Common myeloid progenitor, CD34-positive (primary cell): ENCODE measurements at regions not wholly inside any gene's neighbourhood (a gene's known extent, or its start where the extent isn't known, plus 50 kb on each side); places are given as distances from the start of the nearest gene placed in this dataset.
A peak's percentile ranks its signal among the peaks of the same experiment; 100 is the strongest.
"Not testable (repeated sequence)": the region's sequence is repeated elsewhere in the genome, so short reads cannot be mapped to it uniquely, and the experiment has no call there.

ENCODE experiments used
- CTCF ChIA-PET: fragments of 350-600 bp; sonication (Branson Sonifier 250); formaldehyde crosslinking; loops from one replicate; lab custom pipeline; 2021; ENCODE audit warnings: antibody characterized with exemption; lab: Charles Lee
- POLR2A ChIA-PET: fragments of 350-600 bp; sonication (Branson Sonifier 250); formaldehyde crosslinking; loops from one replicate; lab custom pipeline; 2021; ENCODE audit warnings: antibody characterized with exemption; lab: Charles Lee
- DNase-seq, 3 donors: peaks; one replicate each; pipeline versions ENCODE4 v3.0.0 to v3.0.0-alpha.2; 2013
- H3K27ac ChIP-seq, 2 experiments: 1 replicate in 1 of 2; 2 replicates in 1 of 2; pipeline ENCODE4 v1.7.0; 2013; ENCODE audit warnings: inconsistent platforms in 2 of 2, low read length in 2 of 2, mild to moderate bottlenecking in 2 of 2, low read depth in 1 of 2, moderate library complexity in 1 of 2; ENCODE audit not compliant: severe bottlenecking in 2 of 2, insufficient read depth in 1 of 2, poor library complexity in 1 of 2
- H3K27me3 ChIP-seq, 5 experiments: replicated peaks in 2 of 5; 1 replicate in 3 of 5; 2 replicates in 2 of 5; pipeline versions ENCODE4 v1.6.1 to v1.7.0; 2013; ENCODE audit warnings: low read length in 4 of 5, mild to moderate bottlenecking in 2 of 5, moderate library complexity in 2 of 5, inconsistent platforms in 1 of 5; ENCODE audit not compliant: insufficient read depth in 5 of 5, control insufficient read depth in 4 of 5
- H3K36me3 ChIP-seq, 4 experiments: 1 replicate in 2 of 4; 2 replicates in 2 of 4; pipeline versions ENCODE4 v1.6.1 to v1.7.0; 2013; ENCODE audit warnings: low read length in 3 of 4, control low read depth in 1 of 4, mild to moderate bottlenecking in 1 of 4; ENCODE audit not compliant: control insufficient read depth in 4 of 4, insufficient read depth in 4 of 4
- H3K4me1 ChIP-seq, 4 experiments: 1 replicate in 3 of 4; 2 replicates in 1 of 4; pipeline versions ENCODE4 v1.6.1 to v1.7.1; 2013; ENCODE audit warnings: low read length in 3 of 4, mild to moderate bottlenecking in 3 of 4, control low read depth in 1 of 4, inconsistent platforms in 1 of 4, moderate library complexity in 1 of 4; ENCODE audit not compliant: control insufficient read depth in 4 of 4, insufficient read depth in 4 of 4; ENCODE audit errors: control extremely low read depth in 1 of 4
- H3K4me3 ChIP-seq, 7 experiments: 1 replicate in 4 of 7; 2 replicates in 3 of 7; pipeline versions ENCODE4 v1.5.1 to v1.7.0; 2013; ENCODE audit warnings: mild to moderate bottlenecking in 7 of 7, low read length in 6 of 7, moderate library complexity in 6 of 7, inconsistent platforms in 2 of 7, low read depth in 2 of 7, control low read depth in 1 of 7; ENCODE audit not compliant: insufficient read depth in 4 of 7, control insufficient read depth in 1 of 7; ENCODE audit errors: extremely low read depth in 1 of 7
- H3K9me3 ChIP-seq, 5 experiments: 1 replicate in 4 of 5; 2 replicates in 1 of 5; pipeline versions ENCODE4 v1.6.1 to v1.7.1; 2013; ENCODE audit warnings: low read length in 4 of 5, mild to moderate bottlenecking in 2 of 5, inconsistent platforms in 1 of 5, low read depth in 1 of 5, moderate library complexity in 1 of 5; ENCODE audit not compliant: control insufficient read depth in 4 of 5, insufficient read depth in 2 of 5; ENCODE audit errors: control extremely low read depth in 1 of 5
- WGBS: methylation state at CpG from one replicate; pipeline ENCODE4 v1.1.5; 2013; ENCODE audit not compliant: insufficient coverage; 5-methylcytosine and 5-hydroxymethylcytosine counted together

DNA sequence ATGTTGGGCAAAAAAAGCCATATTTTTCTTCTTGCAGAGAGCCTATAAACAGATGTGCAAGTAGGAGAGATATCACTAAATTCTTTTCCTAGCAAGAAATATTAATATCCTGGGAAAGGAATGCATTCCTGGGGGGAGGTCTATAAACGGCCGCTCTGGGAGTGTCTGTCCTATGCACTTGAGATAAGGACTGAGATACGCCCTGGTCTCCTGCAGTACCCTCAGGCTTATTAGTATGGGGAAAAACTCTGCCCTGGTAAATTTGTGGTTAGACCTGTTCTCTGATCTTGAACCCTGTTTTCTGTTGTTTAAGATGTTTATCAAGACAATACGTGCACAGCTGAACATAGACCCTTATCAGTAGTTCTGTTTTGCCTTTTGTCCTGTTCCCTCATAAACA lies 177.8 kb upstream of the PAQR3 start:
- WGBS, result 100% methylated on average over 4 of the region's 4 CpGs
- peak in 1 of 3 donors; percentile 4 for DNase-seq
- H3K4me1 ChIP-seq, H3K27me3 ChIP-seq, H3K27ac ChIP-seq, POLR2A ChIA-PET, H3K4me3 ChIP-seq, H3K36me3 ChIP-seq, CTCF ChIA-PET: not testable (repeated sequence)
- H3K9me3 ChIP-seq, result peaks cover 0 to 27% (median 10%) of the 10 kb centered on the region in 5 experiments

GRCh38 chr4:79107014-79107413 lies 167.8 kb upstream of the PAQR3 start:
- no peak overlapping the region for H3K27ac ChIP-seq
- CTCF ChIA-PET, result no interaction called here
- peaks cover 0 to 8% (median 3%) of the 10 kb centered on the region in 5 experiments for H3K9me3 ChIP-seq
- POLR2A ChIA-PET, result no interaction called here
- 91% methylated on average over 1 of the region's 1 CpG for WGBS
- no peaks in the 10 kb centered on the region for H3K4me1 ChIP-seq
- H3K27me3 ChIP-seq, result no peaks in the 10 kb centered on the region
- H3K36me3 ChIP-seq, result no peaks in the 10 kb centered on the region
- no peak overlapping the region for H3K4me3 ChIP-seq
- no peak for DNase-seq

DNA sequence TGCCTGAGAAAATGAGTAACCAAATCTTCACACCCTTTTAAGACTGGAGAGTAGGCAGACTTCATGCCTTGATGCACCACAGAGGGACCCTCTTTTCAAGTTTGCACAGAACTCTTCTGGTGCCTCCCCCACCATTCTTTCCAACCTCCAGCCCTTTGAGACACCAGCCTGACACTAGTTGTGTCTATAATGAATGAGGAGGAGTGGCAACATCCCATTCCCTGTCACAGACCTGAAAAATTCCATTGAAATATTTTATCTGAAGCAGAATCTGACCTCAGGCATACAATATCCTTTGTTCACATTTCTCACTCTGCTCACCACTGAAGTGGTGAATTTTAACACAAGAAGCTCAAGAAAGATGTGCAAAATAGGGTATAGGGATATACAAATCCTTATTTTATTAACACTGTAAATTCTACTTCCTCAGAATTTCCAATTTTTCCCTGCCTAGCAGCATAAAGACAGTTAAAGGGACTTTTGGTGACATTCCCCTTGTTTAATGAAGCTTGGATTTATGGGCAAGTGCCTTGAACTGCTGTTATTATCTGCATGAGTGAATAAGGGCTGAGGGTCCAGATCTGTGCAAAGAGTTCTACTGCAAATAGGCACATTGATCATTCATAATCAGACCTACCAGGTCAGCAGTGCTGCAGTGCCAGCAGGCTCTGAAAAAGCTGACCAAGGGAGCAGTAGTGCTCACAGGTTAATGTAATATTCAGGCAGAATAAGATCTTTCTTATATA lies 149.9 kb upstream of the PAQR3 start:
- DNase-seq, result no peak
- ChIA-PET POLR2A (no interaction called here), CTCF (no interaction called here)
- Histone ChIP-seq H3K9me3 (no peaks in the 10 kb centered on the region), H3K27ac (no peak overlapping the region), H3K4me1 (no peaks in the 10 kb centered on the region), H3K36me3 (no peaks in the 10 kb centered on the region), H3K27me3 (no peaks in the 10 kb centered on the region), H3K4me3 (no peak overlapping the region)

- no peaks in the 10 kb centered on the region for H3K4me1 ChIP-seq
- WGBS, result no CpG with 5 or more reads among the region's 3 CpGs
- H3K27ac ChIP-seq, result no peak overlapping the region
- POLR2A ChIA-PET, result no interaction called here
- no peak for DNase-seq
- CTCF ChIA-PET, result interaction anchor here (0.7 kb wide), 1 partner anchor 1534 kb away, joined by 5 read pairs; no protein-coding TSS in a partner anchor
- peaks cover 0 to 9% (median 0%) of the 10 kb centered on the region in 5 experiments for H3K9me3 ChIP-seq
- no peaks in the 10 kb centered on the region for H3K36me3 ChIP-seq
- H3K4me3 ChIP-seq, result no peak overlapping the region
- H3K27me3 ChIP-seq, result no peaks in the 10 kb centered on the region
Observed at GRCh38 chr4:79087071-79087470, 147.8 kb upstream of the PAQR3 start.

- Histone ChIP-seq H3K4me1 (no peaks in the 10 kb centered on the region), H3K27me3 (no peaks in the 10 kb centered on the region), H3K9me3 (peaks cover 0 to 14% (median 2%) of the 10 kb centered on the region in 5 experiments), H3K36me3 (no peaks in the 10 kb centered on the region), H3K27ac (no peak overlapping the region), H3K4me3 (no peak overlapping the region)
- DNase-seq, result no peak
- 100% methylated on average over 1 of the region's 2 CpGs for WGBS
- ChIA-PET POLR2A (no interaction called here), CTCF (no interaction called here)
Observed at GRCh38 chr4:79083406-79084010, 144.3 kb upstream of the PAQR3 start.

DNA sequence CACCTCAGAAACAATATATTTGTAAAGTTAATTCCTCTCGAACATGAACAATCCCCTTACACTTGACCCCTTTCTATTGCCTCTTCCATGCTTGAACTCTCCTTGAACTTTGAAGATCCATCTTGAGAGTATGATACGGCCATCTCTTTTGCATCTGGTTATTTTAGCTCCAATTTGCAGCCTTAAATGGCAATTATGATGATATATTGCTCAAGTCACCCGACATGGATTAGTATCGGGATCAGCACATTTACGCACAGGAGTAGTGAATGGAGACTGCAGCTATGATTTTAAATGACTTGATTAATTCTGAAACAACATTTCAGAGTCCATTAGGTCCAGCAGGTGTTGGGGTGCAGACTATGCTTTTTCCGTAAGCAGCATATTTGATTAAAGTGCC lies 143.8 kb upstream of the PAQR3 start:
- H3K27ac ChIP-seq, result no peak overlapping the region
- no peaks in the 10 kb centered on the region for H3K36me3 ChIP-seq
- no peaks in the 10 kb centered on the region for H3K27me3 ChIP-seq
- no peak for DNase-seq
- ChIA-PET CTCF (no interaction called here), POLR2A (no interaction called here)
- WGBS, result 100% methylated on average over 3 of the region's 6 CpGs
- H3K4me1 ChIP-seq, result no peaks in the 10 kb centered on the region
- H3K4me3 ChIP-seq, result no peak overlapping the region
- peaks cover 0 to 14% (median 2%) of the 10 kb centered on the region in 5 experiments for H3K9me3 ChIP-seq

DNA sequence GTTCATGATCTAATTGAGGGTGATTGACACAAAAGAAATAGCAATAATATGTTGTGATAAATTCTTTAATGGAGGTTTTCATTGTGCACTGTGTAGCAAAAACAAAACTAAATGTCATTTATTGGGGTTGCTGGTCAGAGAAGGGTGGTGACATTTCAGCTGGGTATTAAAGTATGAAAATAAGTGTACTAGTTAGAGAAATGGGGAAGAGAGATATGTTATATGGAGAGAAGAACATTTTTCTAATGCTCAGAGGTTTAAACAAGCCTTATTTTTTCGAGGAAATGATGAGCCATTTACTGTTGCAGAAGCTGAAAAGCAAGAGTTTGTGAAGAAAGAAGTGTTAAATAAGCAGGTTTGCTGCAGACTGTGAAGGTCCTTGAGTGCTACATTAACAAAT lies 142.7 kb upstream of the PAQR3 start:
- DNase-seq, result peak in 2 of 3 donors; percentile 0 to 2
- H3K9me3 ChIP-seq, result peaks cover 0 to 14% (median 2%) of the 10 kb centered on the region in 5 experiments
- CTCF ChIA-PET, result no interaction called here
- POLR2A ChIA-PET, result no interaction called here
- no peaks in the 10 kb centered on the region for H3K4me1 ChIP-seq
- H3K36me3 ChIP-seq, result no peaks in the 10 kb centered on the region
- WGBS, result 100% methylated on average over 1 of the region's 1 CpG
- H3K27me3 ChIP-seq, result no peaks in the 10 kb centered on the region
- H3K4me3 ChIP-seq, result no peak overlapping the region
- H3K27ac ChIP-seq, result no peak overlapping the region
